HL-60 (cell line): ENCODE measurements at regions not wholly inside any gene's neighbourhood (a gene's known extent, or its start where the extent isn't known, plus 50 kb on each side); places are given as distances from the start of the nearest gene placed in this dataset.

Source experiments
- DNase-seq, 2 experiments: peaks; one replicate each; pipeline ENCODE4 v3.0.0-alpha.2; 2010 to 2020; ENCODE audit warnings: low read depth in 1 of 2, low spot score in 1 of 2
- H3K27ac ChIP-seq: fragments of 250-450 bp; sonication (Bioruptor Pico); replicated peaks from 2 replicates; pipeline ENCODE4 v1.5.1; 2020; ENCODE audit warnings: mild to moderate bottlenecking, moderate library complexity
- H3K27me3 ChIP-seq: fragments of 250-450 bp; sonication (Bioruptor Pico); 2 replicates; pipeline ENCODE4 v1.5.1; 2021; ENCODE audit warnings: mild to moderate bottlenecking, moderate library complexity; ENCODE audit not compliant: insufficient read depth, poor library complexity, severe bottlenecking
- H3K4me3 ChIP-seq: replicated peaks from 2 replicates; pipeline ENCODE4 v1.5.1; 2011; ENCODE audit warnings: mild to moderate bottlenecking, control low read depth, low read length; ENCODE audit not compliant: insufficient read depth
- GABPA ChIP-seq: IDR thresholded peaks from 2 replicates; pipeline ENCODE4 v1.6.1; 2012; ENCODE audit warnings: low read depth
- POLR2AphosphoS5 ChIP-seq: IDR thresholded peaks from 2 replicates; pipeline ENCODE4 v1.6.1; 2012; ENCODE audit warnings: low read depth
- SPI1 ChIP-seq: IDR thresholded peaks from 2 replicates; pipeline ENCODE4 v1.6.1; 2012; ENCODE audit warnings: low read depth, mild to moderate bottlenecking, borderline replicate concordance
- TF ChIP-seq, protein P1 (sequence below): IDR thresholded peaks from 2 replicates; pipeline ENCODE4 v1.6.1; 2012; ENCODE audit warnings: low read depth; ENCODE audit not compliant: insufficient replicate concordance
- TF ChIP-seq, protein P2 (sequence below): IDR thresholded peaks from one replicate; pipeline ENCODE4 v1.5.1; 2011; ENCODE audit warnings: low read length, control low read depth, inconsistent platforms; ENCODE audit not compliant: insufficient read depth

DNA sequence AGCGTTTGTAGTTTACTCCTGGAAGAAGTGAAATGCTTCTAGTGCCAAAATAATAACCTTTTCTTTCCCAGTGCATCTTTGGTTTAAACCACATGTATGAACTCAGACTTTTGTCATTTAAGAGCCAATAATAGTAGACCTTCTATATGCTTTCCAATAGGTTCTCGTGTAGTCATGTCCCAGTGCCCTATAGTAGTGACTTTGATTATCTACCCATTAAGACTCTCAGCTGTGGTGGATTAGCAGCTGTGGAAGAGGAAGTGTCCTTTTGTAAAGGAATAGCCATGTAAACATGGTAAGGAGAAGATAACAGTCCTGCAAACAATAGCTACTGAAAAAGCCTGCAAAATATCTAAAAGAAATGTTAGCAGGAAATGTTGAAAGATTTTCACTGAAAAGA, 765.3 kb downstream of the MTRR start:
- TF ChIP-seq, protein P1, sequence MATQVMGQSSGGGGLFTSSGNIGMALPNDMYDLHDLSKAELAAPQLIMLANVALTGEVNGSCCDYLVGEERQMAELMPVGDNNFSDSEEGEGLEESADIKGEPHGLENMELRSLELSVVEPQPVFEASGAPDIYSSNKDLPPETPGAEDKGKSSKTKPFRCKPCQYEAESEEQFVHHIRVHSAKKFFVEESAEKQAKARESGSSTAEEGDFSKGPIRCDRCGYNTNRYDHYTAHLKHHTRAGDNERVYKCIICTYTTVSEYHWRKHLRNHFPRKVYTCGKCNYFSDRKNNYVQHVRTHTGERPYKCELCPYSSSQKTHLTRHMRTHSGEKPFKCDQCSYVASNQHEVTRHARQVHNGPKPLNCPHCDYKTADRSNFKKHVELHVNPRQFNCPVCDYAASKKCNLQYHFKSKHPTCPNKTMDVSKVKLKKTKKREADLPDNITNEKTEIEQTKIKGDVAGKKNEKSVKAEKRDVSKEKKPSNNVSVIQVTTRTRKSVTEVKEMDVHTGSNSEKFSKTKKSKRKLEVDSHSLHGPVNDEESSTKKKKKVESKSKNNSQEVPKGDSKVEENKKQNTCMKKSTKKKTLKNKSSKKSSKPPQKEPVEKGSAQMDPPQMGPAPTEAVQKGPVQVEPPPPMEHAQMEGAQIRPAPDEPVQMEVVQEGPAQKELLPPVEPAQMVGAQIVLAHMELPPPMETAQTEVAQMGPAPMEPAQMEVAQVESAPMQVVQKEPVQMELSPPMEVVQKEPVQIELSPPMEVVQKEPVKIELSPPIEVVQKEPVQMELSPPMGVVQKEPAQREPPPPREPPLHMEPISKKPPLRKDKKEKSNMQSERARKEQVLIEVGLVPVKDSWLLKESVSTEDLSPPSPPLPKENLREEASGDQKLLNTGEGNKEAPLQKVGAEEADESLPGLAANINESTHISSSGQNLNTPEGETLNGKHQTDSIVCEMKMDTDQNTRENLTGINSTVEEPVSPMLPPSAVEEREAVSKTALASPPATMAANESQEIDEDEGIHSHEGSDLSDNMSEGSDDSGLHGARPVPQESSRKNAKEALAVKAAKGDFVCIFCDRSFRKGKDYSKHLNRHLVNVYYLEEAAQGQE: no peak
- TF ChIP-seq SPI1 (no peak), POLR2AphosphoS5 (no peak), GABPA (no peak)
- TF ChIP-seq, protein P2, sequence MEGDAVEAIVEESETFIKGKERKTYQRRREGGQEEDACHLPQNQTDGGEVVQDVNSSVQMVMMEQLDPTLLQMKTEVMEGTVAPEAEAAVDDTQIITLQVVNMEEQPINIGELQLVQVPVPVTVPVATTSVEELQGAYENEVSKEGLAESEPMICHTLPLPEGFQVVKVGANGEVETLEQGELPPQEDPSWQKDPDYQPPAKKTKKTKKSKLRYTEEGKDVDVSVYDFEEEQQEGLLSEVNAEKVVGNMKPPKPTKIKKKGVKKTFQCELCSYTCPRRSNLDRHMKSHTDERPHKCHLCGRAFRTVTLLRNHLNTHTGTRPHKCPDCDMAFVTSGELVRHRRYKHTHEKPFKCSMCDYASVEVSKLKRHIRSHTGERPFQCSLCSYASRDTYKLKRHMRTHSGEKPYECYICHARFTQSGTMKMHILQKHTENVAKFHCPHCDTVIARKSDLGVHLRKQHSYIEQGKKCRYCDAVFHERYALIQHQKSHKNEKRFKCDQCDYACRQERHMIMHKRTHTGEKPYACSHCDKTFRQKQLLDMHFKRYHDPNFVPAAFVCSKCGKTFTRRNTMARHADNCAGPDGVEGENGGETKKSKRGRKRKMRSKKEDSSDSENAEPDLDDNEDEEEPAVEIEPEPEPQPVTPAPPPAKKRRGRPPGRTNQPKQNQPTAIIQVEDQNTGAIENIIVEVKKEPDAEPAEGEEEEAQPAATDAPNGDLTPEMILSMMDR: no peak
- H3K27me3 ChIP-seq: no peaks in the 10 kb centered on the region
- DNase-seq: no peak
- no peak overlapping the region for H3K27ac ChIP-seq
- H3K4me3 ChIP-seq: no peak overlapping the region

DNA sequence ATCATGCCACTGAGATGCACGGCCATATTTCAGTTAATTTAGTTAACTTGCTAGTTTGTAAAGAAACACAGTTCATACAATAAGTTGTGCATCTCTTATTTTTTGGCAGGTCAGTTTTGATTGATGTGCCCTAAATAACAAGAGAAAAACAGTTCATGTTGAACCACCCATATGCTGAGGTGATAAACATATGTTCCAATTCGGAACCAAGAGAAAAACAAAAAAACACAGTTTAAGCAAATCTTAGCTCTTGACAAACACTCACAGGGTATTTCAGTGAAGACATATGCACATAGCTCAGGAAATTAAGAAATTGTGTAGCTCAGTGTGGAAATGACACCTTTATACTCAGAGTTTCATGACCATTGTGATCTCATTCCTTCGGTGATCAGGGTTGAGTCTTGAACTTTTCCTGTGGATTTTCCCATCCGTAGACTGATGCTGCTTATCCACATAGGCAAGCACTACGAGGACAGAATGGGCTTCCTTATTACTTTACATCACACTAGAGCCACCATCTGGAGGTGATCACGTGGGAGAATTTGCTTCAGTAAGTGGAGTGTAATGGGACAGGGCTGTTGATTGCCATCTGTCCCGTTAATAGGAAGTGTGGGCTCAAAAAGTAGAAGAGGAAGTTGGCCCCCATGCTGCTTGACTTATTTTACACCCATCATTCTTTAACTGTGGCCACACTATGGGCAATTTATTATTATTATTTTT, 773.0 kb downstream of the MTRR start:
- peak in 1 of 2 experiments; percentile 1 for DNase-seq
- TF ChIP-seq POLR2AphosphoS5: no peak
- no peak overlapping the region for H3K4me3 ChIP-seq
- H3K27me3 ChIP-seq: no peaks in the 10 kb centered on the region
- H3K27ac ChIP-seq: no peak overlapping the region

DNA sequence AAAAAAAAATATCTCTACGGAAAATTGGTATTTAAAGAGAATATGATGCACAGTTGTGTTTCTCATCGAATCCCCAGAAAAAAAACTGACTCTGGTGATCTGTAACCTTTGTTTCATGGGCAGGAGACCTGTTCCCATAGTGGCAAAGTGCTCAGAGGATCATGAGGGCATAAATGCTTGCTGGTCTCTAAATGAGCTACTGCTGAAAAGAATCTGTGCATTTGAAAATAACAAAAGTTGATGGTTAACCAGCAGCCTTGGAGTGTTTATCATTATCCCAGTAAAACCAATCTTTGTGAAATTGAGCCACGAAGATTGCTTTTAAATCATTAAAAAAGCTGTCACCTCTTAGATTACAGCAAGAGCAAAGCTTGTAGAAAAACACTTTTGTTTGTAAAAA, 775.4 kb downstream of the MTRR start:
- no peak for DNase-seq
- Histone ChIP-seq H3K27ac (no peak overlapping the region), H3K27me3 (no peaks in the 10 kb centered on the region), H3K4me3 (no peak overlapping the region)
- no peak for TF ChIP-seq SPI1
- TF ChIP-seq, protein P2: no peak
- TF ChIP-seq, protein P1: no peak
- TF ChIP-seq GABPA: no peak
- TF ChIP-seq POLR2AphosphoS5: no peak

DNA sequence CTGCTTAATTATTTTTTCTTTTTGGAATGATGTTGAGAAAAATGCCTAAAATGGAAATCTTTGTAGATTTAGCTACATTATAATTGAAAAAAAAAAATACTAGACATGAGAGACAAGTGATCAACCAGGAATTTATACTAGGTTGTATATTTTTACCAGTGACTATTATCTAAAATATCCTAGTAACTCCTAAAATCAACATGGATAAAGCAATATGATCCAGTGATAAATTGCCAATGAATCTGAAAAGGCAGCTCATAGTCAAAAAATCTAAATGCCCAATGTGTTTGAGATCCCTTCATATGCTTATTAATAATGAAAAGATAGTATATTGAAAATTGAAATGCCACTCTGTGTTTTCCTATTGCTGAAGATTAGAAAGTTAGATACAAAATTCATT, 778.2 kb downstream of the MTRR start:
- no peak overlapping the region for H3K27ac ChIP-seq
- TF ChIP-seq, protein P1: no peak
- no peak for TF ChIP-seq POLR2AphosphoS5
- TF ChIP-seq GABPA: no peak
- TF ChIP-seq, protein P2: no peak
- TF ChIP-seq SPI1: no peak
- H3K27me3 ChIP-seq: no peaks in the 10 kb centered on the region
- no peak for DNase-seq
- H3K4me3 ChIP-seq: no peak overlapping the region
